DMS 273 (cell line): ENCODE measurements at regions not wholly inside any gene's neighbourhood (a gene's known extent, or its start where the extent isn't known, plus 50 kb on each side); places are given as distances from the start of the nearest gene placed in this dataset.
"Not testable (repeated sequence)": the region's sequence is repeated elsewhere in the genome, so short reads cannot be mapped to it uniquely, and the experiment has no call there.

ENCODE experiments used
- DNase-seq: peaks from one replicate; lab custom pipeline; 2025; ENCODE audit not compliant: unreplicated experiment; lab: John Stamatoyannopoulos, UW

- not testable (repeated sequence) for DNase-seq
Observed at GRCh38 chr2:209261366-209262053, 162.3 kb upstream of the MAP2 start.

GRCh38 chr2:209269024-209269423 is 154.8 kb upstream of the MAP2 start:
- no peak for DNase-seq

GRCh38 chr2:209276000-209276399 is 147.8 kb upstream of the MAP2 start:
- DNase-seq, result no peak

GRCh38 chr2:209277444-209277843 is 146.4 kb upstream of the MAP2 start:
- DNase-seq, result no peak

GRCh38 chr2:209298601-209299000 is 125.2 kb upstream of the MAP2 start:
- DNase-seq, result no peak

- DNase-seq, result not testable (repeated sequence)
Observed at GRCh38 chr2:209299478-209299877, 124.4 kb upstream of the MAP2 start.

GRCh38 chr2:209300766-209301165 is 123.1 kb upstream of the MAP2 start:
- not testable (repeated sequence) for DNase-seq

- no peak for DNase-seq
Observed at GRCh38 chr2:209305026-209305425, 118.8 kb upstream of the MAP2 start.

GRCh38 chr2:209305746-209306196 is 118.1 kb upstream of the MAP2 start:
- DNase-seq, result no peak

GRCh38 chr2:209307161-209308001 is 116.5 kb upstream of the MAP2 start:
- no peak for DNase-seq

- DNase-seq, result no peak
Observed at GRCh38 chr2:209308415-209308814, 115.4 kb upstream of the MAP2 start.

- no peak for DNase-seq
Observed at GRCh38 chr2:209311948-209312347, 111.9 kb upstream of the MAP2 start.

GRCh38 chr2:209312450-209312849 is 111.4 kb upstream of the MAP2 start:
- not testable (repeated sequence) for DNase-seq

GRCh38 chr2:209314653-209315052 is 109.2 kb upstream of the MAP2 start:
- no peak for DNase-seq

- no peak for DNase-seq
Observed at GRCh38 chr2:209316141-209316540, 107.7 kb upstream of the MAP2 start.

- no peak for DNase-seq
Observed at GRCh38 chr2:209321076-209321475, 102.8 kb upstream of the MAP2 start.

GRCh38 chr2:209321581-209321980 is 102.3 kb upstream of the MAP2 start:
- no peak for DNase-seq

GRCh38 chr2:209322041-209322440 is 101.8 kb upstream of the MAP2 start:
- DNase-seq, result peak; percentile 9

GRCh38 chr2:209322905-209323512 is 100.8 kb upstream of the MAP2 start:
- no peak for DNase-seq

- DNase-seq, result no peak
Observed at GRCh38 chr2:209323738-209324137, 100.1 kb upstream of the MAP2 start.

GRCh38 chr2:209324281-209324680 is 99.6 kb upstream of the MAP2 start:
- no peak for DNase-seq
